ENCODE measurements at regions not wholly inside any gene's neighbourhood (a gene's known extent, or its start where the extent isn't known, plus 50 kb on each side); places are given as distances from the start of the nearest gene placed in this dataset.

- TF ChIP-seq, protein P1, sequence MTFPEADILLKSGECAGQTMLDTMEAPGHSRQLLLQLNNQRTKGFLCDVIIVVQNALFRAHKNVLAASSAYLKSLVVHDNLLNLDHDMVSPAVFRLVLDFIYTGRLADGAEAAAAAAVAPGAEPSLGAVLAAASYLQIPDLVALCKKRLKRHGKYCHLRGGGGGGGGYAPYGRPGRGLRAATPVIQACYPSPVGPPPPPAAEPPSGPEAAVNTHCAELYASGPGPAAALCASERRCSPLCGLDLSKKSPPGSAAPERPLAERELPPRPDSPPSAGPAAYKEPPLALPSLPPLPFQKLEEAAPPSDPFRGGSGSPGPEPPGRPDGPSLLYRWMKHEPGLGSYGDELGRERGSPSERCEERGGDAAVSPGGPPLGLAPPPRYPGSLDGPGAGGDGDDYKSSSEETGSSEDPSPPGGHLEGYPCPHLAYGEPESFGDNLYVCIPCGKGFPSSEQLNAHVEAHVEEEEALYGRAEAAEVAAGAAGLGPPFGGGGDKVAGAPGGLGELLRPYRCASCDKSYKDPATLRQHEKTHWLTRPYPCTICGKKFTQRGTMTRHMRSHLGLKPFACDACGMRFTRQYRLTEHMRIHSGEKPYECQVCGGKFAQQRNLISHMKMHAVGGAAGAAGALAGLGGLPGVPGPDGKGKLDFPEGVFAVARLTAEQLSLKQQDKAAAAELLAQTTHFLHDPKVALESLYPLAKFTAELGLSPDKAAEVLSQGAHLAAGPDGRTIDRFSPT (tag by site-specific recombination; IDR thresholded peaks at IDR 0.05): no peak
- TF ChIP-seq ZNF626 (tag by site-specific recombination; IDR thresholded peaks at IDR 0.05) (no peak), MYNN (tag by site-specific recombination; IDR thresholded peaks at IDR 0.05; ENCODE audit: borderline replicate concordance) (no peak), ZNF76 (tag by site-specific recombination; IDR thresholded peaks at IDR 0.05; ENCODE audit: borderline replicate concordance, low read depth) (no peak)
Observed at GRCh38 chr10:124267231-124267885, 151.4 kb downstream of the OAT start.

All from HEK293 (cell line).